Right lobe of liver (tissue), 6 donors: ENCODE measurements at regions not wholly inside any gene's neighbourhood (a gene's known extent, or its start where the extent isn't known, plus 50 kb on each side); places are given as distances from the start of the nearest gene placed in this dataset.

Source experiments
- ATAC-seq, 4 donors: fragments of 200-7000 bp; cut with Tn5 transposase; one replicate each; pipeline ENCODE4 v1.9.1; 2020; ENCODE audit warnings: mild to moderate bottlenecking in 4 of 4, moderate library complexity in 4 of 4
- DNase-seq, 3 donors: peaks; one replicate each; pipeline ENCODE4 v3.0.0-alpha.2; 2020
- H3K27ac ChIP-seq, 3 donors: fragments of 200-600 bp; one replicate each; pipeline ENCODE4 v1.8.0; 2022
- H3K27me3 ChIP-seq, 2 donors: fragments of 200-600 bp; one replicate each; pipeline ENCODE4 v1.8.0; 2022
- H3K36me3 ChIP-seq, 4 donors: fragments of 200-600 bp; sonication (generic) in 1 of 4; one replicate each; pipeline versions ENCODE4 v1.5.1 to v1.8.0; 2017 to 2022; ENCODE audit warnings: control low read depth in 1 of 4
- H3K4me1 ChIP-seq, 4 donors: fragments of 200-600 bp; sonication (generic) in 1 of 4; one replicate each; pipeline versions ENCODE4 v1.5.1 to v1.8.0; 2017 to 2022; ENCODE audit warnings: control low read depth in 1 of 4
- H3K4me3 ChIP-seq, 3 donors: fragments of 200-600 bp; one replicate each; pipeline ENCODE4 v1.8.0; 2022
- H3K9me3 ChIP-seq, 4 donors: fragments of 200-600 bp; sonication (generic) in 1 of 4; one replicate each; pipeline versions ENCODE4 v1.5.1 to v1.8.0; 2017 to 2022; ENCODE audit warnings: control low read depth in 1 of 4
- POLR2A ChIP-seq: fragments of 450-650 bp; IDR thresholded peaks from one replicate; pipeline ENCODE4 v1.6.1; 2017; ENCODE audit warnings: antibody characterized with exemption, mild to moderate bottlenecking
- WGBS: methylation state at CpG from one replicate; pipeline ENCODE4 v1.1.6; 2018; ENCODE audit warnings: low coverage, low lambda C conversion rate; ENCODE audit not compliant: insufficient coverage; ENCODE audit errors: missing lambda C conversion rate; 5-methylcytosine and 5-hydroxymethylcytosine counted together
- intact Hi-C, 2 donors: fragments of 100-400 bp; cut with DNase I; formaldehyde crosslinking; loops; one replicate each; pipeline versions ENCODE4 v1.11.2 to v1.14.1; 2022
- TF ChIP-seq, protein P1 (sequence below), 4 donors: fragments of 200-600 bp in 3 of 4; fragments of 450-650 bp in 1 of 4; IDR thresholded peaks; one replicate each; pipeline versions ENCODE4 v1.5.1 to v1.8.0; 2016 to 2022; ENCODE audit warnings: antibody characterized with exemption in 4 of 4, mild to moderate bottlenecking in 2 of 4
- donor health status: DM: no; HTN: yes; CAD: no.
- donor health status: DM: no; HTN: no; CAD: no.
- donor health status: DM: no; HTN: no; CAD: no.
- donor health status: DM: no; HTN: yes; CAD: no.
- donor health status: DM: no; HTN: yes; CAD: no.

DNA sequence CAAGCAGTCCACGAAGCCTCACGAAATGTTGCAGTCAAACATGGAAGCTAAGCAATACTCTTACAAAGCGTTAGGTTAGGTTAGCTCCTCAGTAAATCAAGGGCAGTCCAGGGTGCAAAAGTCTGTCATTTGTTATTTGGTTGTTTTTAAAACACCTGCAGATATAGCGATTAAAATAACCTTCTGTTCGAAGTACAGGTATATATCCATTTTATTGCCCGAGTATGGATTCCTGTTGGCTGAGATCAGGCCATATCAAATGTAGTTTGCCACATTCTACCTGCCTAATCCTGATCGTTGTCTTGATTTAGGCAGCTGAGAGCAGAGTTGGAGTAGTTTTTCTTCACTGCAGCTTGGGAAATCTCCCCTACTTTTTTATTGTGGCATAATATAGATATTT, 99.5 kb upstream of the EPB41L3 start:
- no peaks in the 10 kb centered on the region for H3K4me1 ChIP-seq
- intact Hi-C loops = no loop called here
- ATAC-seq (no peak), DNase-seq (no peak)
- no peak overlapping the region for H3K4me3 ChIP-seq
- no peaks in the 10 kb centered on the region for H3K27me3 ChIP-seq
- no peak for TF ChIP-seq POLR2A
- TF ChIP-seq, protein P1, sequence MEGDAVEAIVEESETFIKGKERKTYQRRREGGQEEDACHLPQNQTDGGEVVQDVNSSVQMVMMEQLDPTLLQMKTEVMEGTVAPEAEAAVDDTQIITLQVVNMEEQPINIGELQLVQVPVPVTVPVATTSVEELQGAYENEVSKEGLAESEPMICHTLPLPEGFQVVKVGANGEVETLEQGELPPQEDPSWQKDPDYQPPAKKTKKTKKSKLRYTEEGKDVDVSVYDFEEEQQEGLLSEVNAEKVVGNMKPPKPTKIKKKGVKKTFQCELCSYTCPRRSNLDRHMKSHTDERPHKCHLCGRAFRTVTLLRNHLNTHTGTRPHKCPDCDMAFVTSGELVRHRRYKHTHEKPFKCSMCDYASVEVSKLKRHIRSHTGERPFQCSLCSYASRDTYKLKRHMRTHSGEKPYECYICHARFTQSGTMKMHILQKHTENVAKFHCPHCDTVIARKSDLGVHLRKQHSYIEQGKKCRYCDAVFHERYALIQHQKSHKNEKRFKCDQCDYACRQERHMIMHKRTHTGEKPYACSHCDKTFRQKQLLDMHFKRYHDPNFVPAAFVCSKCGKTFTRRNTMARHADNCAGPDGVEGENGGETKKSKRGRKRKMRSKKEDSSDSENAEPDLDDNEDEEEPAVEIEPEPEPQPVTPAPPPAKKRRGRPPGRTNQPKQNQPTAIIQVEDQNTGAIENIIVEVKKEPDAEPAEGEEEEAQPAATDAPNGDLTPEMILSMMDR (IDR thresholded peaks at IDR 0.05) = no peak
- H3K27ac ChIP-seq = no peak overlapping the region
- no peaks in the 10 kb centered on the region for H3K36me3 ChIP-seq
- WGBS = 78% methylated on average over 7 of the region's 7 CpGs
- H3K9me3 ChIP-seq = no peaks in the 10 kb centered on the region

DNA sequence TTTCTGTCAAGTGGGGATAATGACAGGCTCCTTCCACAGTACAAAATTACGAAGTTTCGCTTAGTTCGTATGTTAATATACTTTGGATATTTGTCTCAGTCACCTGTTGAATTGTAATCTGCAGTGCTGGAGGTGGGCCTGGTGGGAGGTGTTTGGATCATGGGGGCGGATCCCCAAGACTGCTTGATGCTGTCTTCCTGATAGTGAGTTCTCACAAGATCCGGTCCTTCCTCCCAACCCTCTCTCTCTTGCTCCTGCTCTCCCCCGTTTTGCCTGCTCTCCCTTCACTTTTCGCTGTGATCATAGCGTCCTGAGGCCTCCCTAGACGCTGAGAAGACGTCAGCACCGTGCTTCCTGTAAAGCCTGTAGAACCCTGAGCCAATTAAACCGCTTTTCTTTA, 97.1 kb upstream of the EPB41L3 start:
- no peaks in the 10 kb centered on the region for H3K36me3 ChIP-seq
- no peaks in the 10 kb centered on the region for H3K27me3 ChIP-seq
- H3K27ac ChIP-seq = no peak overlapping the region
- intact Hi-C loops = no loop called here
- TF ChIP-seq POLR2A = no peak
- TF ChIP-seq, protein P1 (IDR thresholded peaks at IDR 0.05) = no peak
- ATAC-seq = no peak
- no peaks in the 10 kb centered on the region for H3K4me1 ChIP-seq
- H3K9me3 ChIP-seq = no peaks in the 10 kb centered on the region
- WGBS = 52% methylated on average over 9 of the region's 12 CpGs
- no peak for DNase-seq
- H3K4me3 ChIP-seq = no peak overlapping the region

DNA sequence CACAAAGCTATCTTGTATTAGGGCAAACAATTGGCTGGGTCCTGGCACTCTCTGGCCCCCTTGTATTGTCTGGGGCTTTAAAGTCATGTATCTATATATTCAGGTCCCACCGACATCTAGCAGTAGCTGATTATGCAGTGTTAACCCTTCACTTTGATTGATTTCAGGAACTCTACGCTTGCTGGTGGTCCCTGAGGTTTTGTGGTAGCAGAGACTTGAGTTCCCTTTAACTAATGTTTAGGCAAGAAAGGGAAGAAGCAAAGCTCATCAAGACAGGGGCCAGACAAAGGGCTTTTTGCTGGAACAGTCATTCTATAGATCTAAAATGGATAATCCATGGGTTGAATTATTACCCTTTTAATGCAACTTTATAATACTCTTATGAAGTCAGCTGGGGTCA, 95.3 kb upstream of the EPB41L3 start:
- no peaks in the 10 kb centered on the region for H3K4me1 ChIP-seq
- no peaks in the 10 kb centered on the region for H3K36me3 ChIP-seq
- no peak for TF ChIP-seq POLR2A
- TF ChIP-seq, protein P1 (IDR thresholded peaks at IDR 0.05) = no peak
- H3K4me3 ChIP-seq = no peak overlapping the region
- ATAC-seq = no peak
- no peak for DNase-seq
- H3K9me3 ChIP-seq = no peaks in the 10 kb centered on the region
- H3K27me3 ChIP-seq = no peaks in the 10 kb centered on the region
- no peak overlapping the region for H3K27ac ChIP-seq
- 20% methylated on average over 2 of the region's 2 CpGs for WGBS
- intact Hi-C loops = no loop called here

DNA sequence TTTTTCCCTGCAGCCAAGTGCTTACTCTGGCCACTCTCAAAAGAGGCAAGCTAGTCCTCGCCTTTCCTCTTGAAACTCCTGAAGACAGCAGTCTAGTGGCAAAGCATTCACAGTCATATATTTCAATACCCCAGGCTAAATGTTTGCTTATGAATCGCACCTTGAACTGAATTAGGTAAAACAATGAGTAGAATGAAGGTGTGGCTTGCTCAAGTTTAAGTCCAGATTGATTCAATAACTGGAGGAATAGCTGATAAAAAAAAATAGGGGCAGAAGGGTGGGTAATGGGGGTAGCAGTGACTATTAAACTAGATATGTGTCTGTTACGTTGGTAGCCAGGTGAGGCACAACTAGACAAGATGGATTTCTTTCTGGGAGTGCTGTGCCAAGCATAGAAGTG, 88.2 kb upstream of the EPB41L3 start:
- intact Hi-C loops = no loop called here
- Histone ChIP-seq H3K27ac (no peak overlapping the region), H3K4me1 (peaks cover 0 to 14% (median 2%) of the 10 kb centered on the region in 4 donors), H3K27me3 (no peaks in the 10 kb centered on the region), H3K4me3 (no peak overlapping the region), H3K9me3 (no peaks in the 10 kb centered on the region), H3K36me3 (no peaks in the 10 kb centered on the region)
- DNase-seq (no peak), ATAC-seq (no peak)
- no peak for TF ChIP-seq POLR2A
- TF ChIP-seq, protein P1 (IDR thresholded peaks at IDR 0.05) = no peak
- 59% methylated on average over 3 of the region's 3 CpGs for WGBS

DNA sequence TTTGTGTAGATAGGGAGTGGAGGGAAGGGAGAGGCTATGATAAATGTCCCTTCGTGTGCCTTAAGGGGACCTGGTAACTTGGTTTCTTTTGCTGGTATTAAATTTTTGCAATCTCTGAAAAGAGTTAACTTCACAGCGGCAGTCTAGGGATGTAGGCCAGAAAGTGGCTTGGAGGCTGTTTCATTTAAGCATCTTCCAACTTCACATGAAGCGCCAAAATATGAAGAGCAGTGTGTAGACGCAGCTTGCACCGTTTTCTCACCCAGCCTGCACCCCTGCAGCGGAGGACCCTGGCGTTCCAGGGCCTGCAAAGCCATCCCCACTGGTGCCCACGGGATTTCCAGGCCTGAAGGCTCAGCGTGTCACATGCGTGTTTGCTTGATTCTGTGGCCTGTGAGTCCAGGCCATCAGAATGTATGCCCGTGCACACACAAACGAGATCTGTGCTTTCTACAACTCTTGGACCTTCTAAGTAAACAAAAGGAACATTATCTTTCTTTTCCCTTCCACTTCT, 87.2 kb upstream of the EPB41L3 start:
- Histone ChIP-seq H3K27me3 (no peaks in the 10 kb centered on the region), H3K36me3 (no peaks in the 10 kb centered on the region), H3K4me3 (no peak overlapping the region), H3K9me3 (no peaks in the 10 kb centered on the region), H3K4me1 (peaks cover 0 to 14% (median 2%) of the 10 kb centered on the region in 4 donors), H3K27ac (no peak overlapping the region)
- 48% methylated on average over 7 of the region's 12 CpGs for WGBS
- intact Hi-C loops = no loop called here
- ATAC-seq (no peak), DNase-seq (no peak)
- TF ChIP-seq POLR2A = no peak
- TF ChIP-seq, protein P1 (IDR thresholded peaks at IDR 0.05) = no peak
